AG09309 (cell line): ENCODE measurements at regions not wholly inside any gene's neighbourhood (a gene's known extent, or its start where the extent isn't known, plus 50 kb on each side); places are given as distances from the start of the nearest gene placed in this dataset.

Experiments
- DNase-seq: peaks from one replicate; pipeline ENCODE4 v3.0.0-alpha.2; 2010; ENCODE audit warnings: low read depth
- H3K4me3 ChIP-seq: 2 replicates; pipeline ENCODE4 v1.5.1; 2011; ENCODE audit warnings: mild to moderate bottlenecking, low read depth, low read length, moderate library complexity; ENCODE audit not compliant: control insufficient read depth
- CTCF ChIP-seq: IDR thresholded peaks from 2 replicates; pipeline ENCODE4 v1.5.1; 2011; ENCODE audit warnings: mild to moderate bottlenecking, low read depth, low read length, inconsistent platforms; ENCODE audit not compliant: insufficient read depth, control insufficient read depth; ENCODE audit errors: missing control alignments

- no peak for DNase-seq
- no peak overlapping the region for H3K4me3 ChIP-seq
- TF ChIP-seq CTCF, result no peak
Observed at GRCh38 chr11:33617672-33618350, 82.8 kb downstream of the C11orf91 start.

- TF ChIP-seq CTCF, result no peak
- no peak overlapping the region for H3K4me3 ChIP-seq
- DNase-seq, result no peak
Observed at GRCh38 chr11:33616552-33616951, 84.1 kb downstream of the C11orf91 start.

- TF ChIP-seq CTCF, result no peak
- no peak for DNase-seq
- no peak overlapping the region for H3K4me3 ChIP-seq
Observed at GRCh38 chr11:33615751-33616150, 84.9 kb downstream of the C11orf91 start.

- DNase-seq, result no peak
- H3K4me3 ChIP-seq, result no peak overlapping the region
- no peak for TF ChIP-seq CTCF
Observed at GRCh38 chr11:33613404-33613803, 87.2 kb downstream of the C11orf91 start.

GRCh38 chr11:33610903-33611302 lies 89.7 kb downstream of the C11orf91 start:
- TF ChIP-seq CTCF, result no peak
- no peak overlapping the region for H3K4me3 ChIP-seq
- no peak for DNase-seq

GRCh38 chr11:33608386-33608785 lies 92.2 kb downstream of the C11orf91 start:
- no peak for TF ChIP-seq CTCF
- no peak overlapping the region for H3K4me3 ChIP-seq
- no peak for DNase-seq
